ENCODE measurements at regions not wholly inside any gene's neighbourhood (a gene's known extent, or its start where the extent isn't known, plus 50 kb on each side); places are given as distances from the start of the nearest gene placed in this dataset.

DNA sequence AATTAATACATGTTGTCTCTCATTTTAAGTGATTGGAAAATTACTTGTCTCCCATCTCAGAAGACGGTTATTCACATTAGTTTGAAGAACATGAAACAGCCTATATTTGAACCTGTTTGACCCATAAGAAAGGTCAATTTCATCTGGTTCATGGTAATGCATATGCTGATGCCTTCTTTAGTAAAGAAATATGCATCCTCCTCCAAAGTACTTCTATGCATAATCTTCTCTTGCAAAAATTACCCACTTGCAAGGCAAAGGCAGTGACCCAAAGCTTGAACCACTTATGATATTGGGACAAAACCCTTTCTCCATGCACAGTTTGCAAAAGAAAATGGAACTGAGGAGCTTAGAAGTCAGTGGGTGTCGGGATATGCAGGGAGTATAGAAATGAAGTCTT lies 65.4 kb upstream of the IRX1 start:
- no peaks in the 10 kb centered on the region for H3K27me3 ChIP-seq (ENCODE audit: control insufficient read depth, insufficient read depth, low read length)
- no peak overlapping the region for H3K4me3 ChIP-seq (ENCODE audit: low read length in 3 of 3)
- H3K9ac ChIP-seq (ENCODE audit: low read length in 3 of 3), result no peak overlapping the region
- TF ChIP-seq, protein P1, sequence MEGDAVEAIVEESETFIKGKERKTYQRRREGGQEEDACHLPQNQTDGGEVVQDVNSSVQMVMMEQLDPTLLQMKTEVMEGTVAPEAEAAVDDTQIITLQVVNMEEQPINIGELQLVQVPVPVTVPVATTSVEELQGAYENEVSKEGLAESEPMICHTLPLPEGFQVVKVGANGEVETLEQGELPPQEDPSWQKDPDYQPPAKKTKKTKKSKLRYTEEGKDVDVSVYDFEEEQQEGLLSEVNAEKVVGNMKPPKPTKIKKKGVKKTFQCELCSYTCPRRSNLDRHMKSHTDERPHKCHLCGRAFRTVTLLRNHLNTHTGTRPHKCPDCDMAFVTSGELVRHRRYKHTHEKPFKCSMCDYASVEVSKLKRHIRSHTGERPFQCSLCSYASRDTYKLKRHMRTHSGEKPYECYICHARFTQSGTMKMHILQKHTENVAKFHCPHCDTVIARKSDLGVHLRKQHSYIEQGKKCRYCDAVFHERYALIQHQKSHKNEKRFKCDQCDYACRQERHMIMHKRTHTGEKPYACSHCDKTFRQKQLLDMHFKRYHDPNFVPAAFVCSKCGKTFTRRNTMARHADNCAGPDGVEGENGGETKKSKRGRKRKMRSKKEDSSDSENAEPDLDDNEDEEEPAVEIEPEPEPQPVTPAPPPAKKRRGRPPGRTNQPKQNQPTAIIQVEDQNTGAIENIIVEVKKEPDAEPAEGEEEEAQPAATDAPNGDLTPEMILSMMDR (IDR thresholded peaks at IDR 0.05; ENCODE audit: borderline replicate concordance, extremely low read depth, insufficient read depth), result no peak
- intact Hi-C loops (cut with DNase I), result no loop called here
- no peak overlapping the region for H3K27ac ChIP-seq (ENCODE audit: low read depth in 2 of 2, low read length in 2 of 2)
- H3K36me3 ChIP-seq (ENCODE audit: control insufficient read depth in 2 of 3, insufficient read depth in 3 of 3, low read length in 3 of 3), result no peaks in the 10 kb centered on the region
- FAIRE-seq (no peak), DNase-seq (no peak)
- no peaks in the 10 kb centered on the region for H3K4me1 ChIP-seq (ENCODE audit: control insufficient read depth in 2 of 3, insufficient read depth in 2 of 3, low read depth in 1 of 3, low read length in 3 of 3)
- no peaks in the 10 kb centered on the region for H3K9me3 ChIP-seq (ENCODE audit: control insufficient read depth in 2 of 3, insufficient read depth in 1 of 3, low read length in 3 of 3)

DNA sequence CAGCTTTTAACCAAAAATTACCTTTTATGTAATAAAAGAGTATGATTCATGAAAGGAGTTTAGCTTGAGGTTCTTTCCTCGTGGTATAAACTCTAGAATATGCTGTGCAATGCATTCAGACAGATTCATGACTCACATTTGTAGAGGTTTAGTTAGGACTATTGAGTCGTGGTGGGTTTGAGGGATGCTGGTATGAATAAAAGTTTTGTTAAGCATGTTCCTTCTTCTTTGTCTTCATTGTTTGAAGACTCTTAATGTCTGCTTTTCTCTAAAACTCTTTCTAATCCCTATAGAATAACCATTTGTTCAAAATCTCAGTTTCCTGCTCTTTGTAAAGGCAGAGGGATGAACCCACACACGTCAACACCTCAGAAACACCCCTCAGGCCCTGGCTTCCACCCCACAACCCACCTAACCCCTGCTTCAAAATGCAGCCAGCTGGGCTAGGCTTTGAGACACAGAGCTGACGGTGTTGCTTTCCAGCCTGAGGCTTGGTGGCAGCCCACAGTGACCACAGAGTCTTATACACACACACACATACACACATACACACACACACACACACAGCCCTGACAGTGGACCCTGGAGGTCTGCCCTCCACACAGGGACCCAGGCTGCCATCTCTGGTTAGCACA lies 69.0 kb upstream of the IRX1 start:
- no peak for DNase-seq
- no peaks in the 10 kb centered on the region for H3K4me1 ChIP-seq (ENCODE audit: control insufficient read depth in 2 of 3, insufficient read depth in 2 of 3, low read depth in 1 of 3, low read length in 3 of 3)
- H3K4me3 ChIP-seq (ENCODE audit: low read length in 3 of 3), result no peak overlapping the region
- H3K27ac ChIP-seq (ENCODE audit: low read depth in 2 of 2, low read length in 2 of 2), result no peak overlapping the region
- FAIRE-seq, result no peak
- no peaks in the 10 kb centered on the region for H3K9me3 ChIP-seq (ENCODE audit: control insufficient read depth in 2 of 3, insufficient read depth in 1 of 3, low read length in 3 of 3)
- intact Hi-C loops (cut with DNase I), result no loop called here
- H3K36me3 ChIP-seq (ENCODE audit: control insufficient read depth in 2 of 3, insufficient read depth in 3 of 3, low read length in 3 of 3), result no peaks in the 10 kb centered on the region
- TF ChIP-seq, protein P1 (IDR thresholded peaks at IDR 0.05; ENCODE audit: borderline replicate concordance, extremely low read depth, insufficient read depth), result no peak
- no peaks in the 10 kb centered on the region for H3K27me3 ChIP-seq (ENCODE audit: control insufficient read depth, insufficient read depth, low read length)
- no peak overlapping the region for H3K9ac ChIP-seq (ENCODE audit: low read length in 3 of 3)

DNA sequence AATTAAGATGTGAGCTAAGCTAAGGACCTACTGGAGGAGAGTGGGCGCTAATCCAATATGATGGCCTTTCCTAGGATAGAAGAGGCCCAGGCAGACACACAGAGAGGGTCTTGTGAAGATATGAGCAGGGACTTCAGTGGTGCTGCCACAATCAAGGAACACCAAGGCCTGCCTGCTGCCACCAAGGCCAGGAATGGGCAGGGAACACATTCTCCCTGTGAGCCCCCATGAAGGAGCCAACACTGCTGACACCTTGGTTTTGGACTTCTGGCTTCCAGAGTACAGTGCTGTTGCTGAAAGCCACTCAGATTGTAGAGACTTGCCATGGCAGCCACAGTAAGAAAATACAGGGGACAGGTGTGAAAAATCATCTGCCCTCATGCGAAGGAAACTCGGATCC lies 73.1 kb upstream of the IRX1 start:
- H3K4me3 ChIP-seq (ENCODE audit: low read length in 3 of 3), result no peak overlapping the region
- DNase-seq, result no peak
- no peaks in the 10 kb centered on the region for H3K9me3 ChIP-seq (ENCODE audit: control insufficient read depth in 2 of 3, insufficient read depth in 1 of 3, low read length in 3 of 3)
- FAIRE-seq, result no peak
- H3K27ac ChIP-seq (ENCODE audit: low read depth in 2 of 2, low read length in 2 of 2), result no peak overlapping the region
- TF ChIP-seq, protein P1 (IDR thresholded peaks at IDR 0.05; ENCODE audit: borderline replicate concordance, extremely low read depth, insufficient read depth), result no peak
- no peak overlapping the region for H3K9ac ChIP-seq (ENCODE audit: low read length in 3 of 3)
- no peaks in the 10 kb centered on the region for H3K4me1 ChIP-seq (ENCODE audit: control insufficient read depth in 2 of 3, insufficient read depth in 2 of 3, low read depth in 1 of 3, low read length in 3 of 3)
- H3K27me3 ChIP-seq (ENCODE audit: control insufficient read depth, insufficient read depth, low read length), result no peaks in the 10 kb centered on the region
- no peaks in the 10 kb centered on the region for H3K36me3 ChIP-seq (ENCODE audit: control insufficient read depth in 2 of 3, insufficient read depth in 3 of 3, low read length in 3 of 3)
- intact Hi-C loops (cut with DNase I), result no loop called here

DNA sequence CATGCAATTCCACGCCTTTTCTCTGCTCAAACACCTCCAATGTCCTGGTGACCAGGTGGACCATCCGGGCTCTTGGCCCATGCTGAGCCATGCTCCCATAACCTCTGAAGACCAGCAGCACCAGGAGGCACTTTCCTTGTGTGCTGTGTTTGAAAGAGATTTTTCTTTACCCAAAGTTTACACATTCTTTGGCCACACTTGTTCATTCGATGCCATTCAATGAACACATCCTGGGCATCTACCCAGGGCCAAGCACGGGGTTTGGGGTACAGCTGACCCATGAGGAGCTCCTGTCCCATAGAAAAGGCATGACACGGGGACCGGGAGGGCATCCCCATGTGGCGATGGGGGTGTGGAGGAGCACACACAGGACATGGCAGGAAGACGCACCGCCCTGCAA lies 77.1 kb upstream of the IRX1 start:
- intact Hi-C loops (cut with DNase I), result no loop called here
- H3K27ac ChIP-seq (ENCODE audit: low read depth in 2 of 2, low read length in 2 of 2), result no peak overlapping the region
- FAIRE-seq (no peak), DNase-seq (no peak)
- no peaks in the 10 kb centered on the region for H3K36me3 ChIP-seq (ENCODE audit: control insufficient read depth in 2 of 3, insufficient read depth in 3 of 3, low read length in 3 of 3)
- H3K27me3 ChIP-seq (ENCODE audit: control insufficient read depth, insufficient read depth, low read length), result no peaks in the 10 kb centered on the region
- no peaks in the 10 kb centered on the region for H3K9me3 ChIP-seq (ENCODE audit: control insufficient read depth in 2 of 3, insufficient read depth in 1 of 3, low read length in 3 of 3)
- H3K4me1 ChIP-seq (ENCODE audit: control insufficient read depth in 2 of 3, insufficient read depth in 2 of 3, low read depth in 1 of 3, low read length in 3 of 3), result no peaks in the 10 kb centered on the region
- no peak overlapping the region for H3K9ac ChIP-seq (ENCODE audit: low read length in 3 of 3)
- H3K4me3 ChIP-seq (ENCODE audit: low read length in 3 of 3), result no peak overlapping the region
- TF ChIP-seq, protein P1 (IDR thresholded peaks at IDR 0.05; ENCODE audit: borderline replicate concordance, extremely low read depth, insufficient read depth), result no peak
